Neural crest cell (in vitro differentiated cells): ENCODE measurements at regions not wholly inside any gene's neighbourhood (a gene's known extent, or its start where the extent isn't known, plus 50 kb on each side); places are given as distances from the start of the nearest gene placed in this dataset.

Experiments used
- DNase-seq: peaks from one replicate; pipeline ENCODE4 v3.0.0; 2021; ENCODE audit warnings: low read depth, mixed read lengths, low spot score
- H3K27ac Mint-ChIP-seq: one replicate; pipeline ENCODE4 v1.8.0; 2021; ENCODE audit warnings: mild to moderate bottlenecking, mixed read lengths; ENCODE audit not compliant: unreplicated experiment
- H3K27me3 Mint-ChIP-seq: 2 replicates; pipeline ENCODE4 v1.8.0; 2021; ENCODE audit warnings: low read depth, mild to moderate bottlenecking, mixed read lengths
- H3K36me3 Mint-ChIP-seq: 2 replicates; pipeline ENCODE4 v1.8.0; 2021; ENCODE audit warnings: low read depth, mild to moderate bottlenecking, mixed read lengths
- H3K4me1 Mint-ChIP-seq: 2 replicates; pipeline ENCODE4 v1.8.0; 2021; ENCODE audit warnings: mixed read lengths
- H3K4me3 Mint-ChIP-seq: one replicate; pipeline ENCODE4 v1.8.0; 2021; ENCODE audit warnings: mild to moderate bottlenecking, mixed read lengths
- H3K9me3 Mint-ChIP-seq: 2 replicates; pipeline ENCODE4 v1.8.0; 2021; ENCODE audit warnings: mixed read lengths
- TF ChIP-seq, protein P1 (sequence below): fragments of 200-600 bp; sonication (generic); conservative IDR thresholded peaks from 2 replicates; pipeline ENCODE4 v1.5.0; 2021; ENCODE audit warnings: antibody characterized with exemption, mild to moderate bottlenecking

DNA sequence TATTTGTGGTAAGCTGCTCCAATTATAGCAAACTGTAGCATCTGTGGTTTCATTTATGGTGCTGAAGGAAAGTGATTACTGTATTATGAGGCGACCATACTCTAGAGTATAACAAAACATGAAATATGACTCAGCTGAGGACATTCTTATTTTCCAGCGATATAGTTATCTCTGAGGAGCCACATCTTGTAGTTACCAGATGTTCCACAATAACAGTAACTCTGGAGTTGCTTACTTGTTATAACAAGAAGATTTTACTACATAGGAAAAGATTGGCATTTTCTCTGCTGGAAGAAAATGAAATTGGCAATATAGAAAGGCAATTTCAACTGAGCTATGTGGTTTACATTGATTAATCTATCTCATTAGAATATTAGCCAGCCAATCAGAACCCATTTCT is 1634.2 kb downstream of the PCDH9 start:
- DNase-seq = no peak
- peaks cover 7% of the 10 kb centered on the region for H3K4me1 Mint-ChIP-seq
- H3K27ac Mint-ChIP-seq = no peak overlapping the region
- no peak overlapping the region for H3K4me3 Mint-ChIP-seq
- H3K36me3 Mint-ChIP-seq = no peaks in the 10 kb centered on the region
- H3K27me3 Mint-ChIP-seq = no peaks in the 10 kb centered on the region
- no peaks in the 10 kb centered on the region for H3K9me3 Mint-ChIP-seq
- TF ChIP-seq, protein P1, sequence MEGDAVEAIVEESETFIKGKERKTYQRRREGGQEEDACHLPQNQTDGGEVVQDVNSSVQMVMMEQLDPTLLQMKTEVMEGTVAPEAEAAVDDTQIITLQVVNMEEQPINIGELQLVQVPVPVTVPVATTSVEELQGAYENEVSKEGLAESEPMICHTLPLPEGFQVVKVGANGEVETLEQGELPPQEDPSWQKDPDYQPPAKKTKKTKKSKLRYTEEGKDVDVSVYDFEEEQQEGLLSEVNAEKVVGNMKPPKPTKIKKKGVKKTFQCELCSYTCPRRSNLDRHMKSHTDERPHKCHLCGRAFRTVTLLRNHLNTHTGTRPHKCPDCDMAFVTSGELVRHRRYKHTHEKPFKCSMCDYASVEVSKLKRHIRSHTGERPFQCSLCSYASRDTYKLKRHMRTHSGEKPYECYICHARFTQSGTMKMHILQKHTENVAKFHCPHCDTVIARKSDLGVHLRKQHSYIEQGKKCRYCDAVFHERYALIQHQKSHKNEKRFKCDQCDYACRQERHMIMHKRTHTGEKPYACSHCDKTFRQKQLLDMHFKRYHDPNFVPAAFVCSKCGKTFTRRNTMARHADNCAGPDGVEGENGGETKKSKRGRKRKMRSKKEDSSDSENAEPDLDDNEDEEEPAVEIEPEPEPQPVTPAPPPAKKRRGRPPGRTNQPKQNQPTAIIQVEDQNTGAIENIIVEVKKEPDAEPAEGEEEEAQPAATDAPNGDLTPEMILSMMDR = no peak

DNA sequence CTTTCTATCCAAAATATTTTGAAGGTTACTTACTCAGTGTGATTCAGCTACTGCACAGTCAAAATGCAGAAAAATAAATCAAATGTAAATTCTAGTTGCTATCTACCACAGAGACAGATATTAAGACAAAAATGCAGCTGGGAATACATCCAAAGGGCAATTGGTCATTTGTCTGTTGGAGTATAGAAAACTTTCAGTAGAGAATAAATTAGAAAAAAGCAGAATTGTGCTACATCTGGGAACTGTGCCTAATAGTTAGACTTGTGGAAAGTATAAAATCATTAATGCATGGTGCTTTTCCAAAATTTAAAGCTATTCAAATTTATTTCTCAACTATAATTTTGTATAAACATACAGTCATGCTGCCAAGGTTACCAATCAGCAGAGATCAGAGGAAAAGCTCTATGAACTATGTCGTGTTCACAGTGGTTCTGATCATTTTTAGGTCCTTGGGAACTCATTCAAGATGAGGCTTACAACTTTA is 1635.8 kb downstream of the PCDH9 start:
- no peaks in the 10 kb centered on the region for H3K27me3 Mint-ChIP-seq
- H3K4me3 Mint-ChIP-seq = no peak overlapping the region
- H3K4me1 Mint-ChIP-seq = peaks cover 7% of the 10 kb centered on the region
- H3K27ac Mint-ChIP-seq = no peak overlapping the region
- H3K36me3 Mint-ChIP-seq = peaks cover 4% of the 10 kb centered on the region
- peaks cover 9% of the 10 kb centered on the region for H3K9me3 Mint-ChIP-seq
- TF ChIP-seq, protein P1 = no peak
- no peak for DNase-seq

DNA sequence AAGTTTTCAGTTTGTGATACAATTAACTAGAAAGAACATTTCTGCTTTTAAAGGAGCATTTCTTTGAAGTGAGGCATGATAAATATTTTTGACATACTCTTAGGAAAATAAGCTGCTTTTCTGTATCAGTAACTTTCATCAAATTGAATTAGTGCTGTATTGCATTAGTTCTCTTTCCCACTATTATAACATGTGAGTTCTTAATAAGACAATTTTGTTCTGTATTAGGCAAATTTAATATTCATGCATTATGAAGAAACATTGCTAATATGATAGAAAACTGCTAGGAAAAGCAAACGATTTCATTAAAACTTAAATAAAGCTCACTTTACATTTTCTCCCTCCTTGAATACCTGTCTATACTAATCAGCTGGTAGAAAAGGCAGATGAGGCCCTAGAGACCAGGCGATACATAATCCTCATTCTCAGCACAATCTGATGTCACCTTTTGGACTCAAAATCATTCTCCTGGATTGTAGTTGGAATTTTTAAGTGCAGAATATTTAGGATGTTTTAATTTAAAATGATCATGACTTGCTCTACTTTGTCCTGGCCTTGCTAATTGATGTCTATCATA is 1636.8 kb downstream of the PCDH9 start:
- Mint-ChIP-seq H3K27me3 (no peaks in the 10 kb centered on the region), H3K4me1 (peaks cover 7% of the 10 kb centered on the region), H3K27ac (no peak overlapping the region), H3K4me3 (no peak overlapping the region), H3K9me3 (peaks cover 14% of the 10 kb centered on the region), H3K36me3 (peaks cover 6% of the 10 kb centered on the region)
- TF ChIP-seq, protein P1 = no peak
- DNase-seq = no peak

DNA sequence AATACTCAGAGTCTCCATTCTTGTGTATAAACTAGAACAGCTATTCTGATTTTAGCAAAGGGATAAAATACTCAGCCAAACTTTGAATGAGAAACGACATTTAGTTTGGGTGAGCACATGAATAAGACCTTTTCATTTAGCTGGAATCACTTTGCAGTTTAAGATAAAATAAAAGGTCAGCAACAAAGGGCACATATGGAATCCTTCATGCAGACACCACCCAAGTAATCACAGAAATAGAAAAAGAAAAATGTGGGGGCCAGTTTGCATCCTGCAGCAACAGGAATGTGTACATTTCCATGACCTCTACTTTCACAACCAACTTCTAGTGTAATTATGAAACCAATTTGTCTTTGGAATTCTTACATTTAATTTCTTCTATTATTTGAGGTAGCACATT is 1637.4 kb downstream of the PCDH9 start:
- Mint-ChIP-seq H3K4me3 (no peak overlapping the region), H3K27ac (no peak overlapping the region), H3K27me3 (no peaks in the 10 kb centered on the region), H3K36me3 (peaks cover 11% of the 10 kb centered on the region), H3K4me1 (peaks cover 7% of the 10 kb centered on the region), H3K9me3 (peaks cover 16% of the 10 kb centered on the region)
- no peak for DNase-seq
- TF ChIP-seq, protein P1 = no peak

DNA sequence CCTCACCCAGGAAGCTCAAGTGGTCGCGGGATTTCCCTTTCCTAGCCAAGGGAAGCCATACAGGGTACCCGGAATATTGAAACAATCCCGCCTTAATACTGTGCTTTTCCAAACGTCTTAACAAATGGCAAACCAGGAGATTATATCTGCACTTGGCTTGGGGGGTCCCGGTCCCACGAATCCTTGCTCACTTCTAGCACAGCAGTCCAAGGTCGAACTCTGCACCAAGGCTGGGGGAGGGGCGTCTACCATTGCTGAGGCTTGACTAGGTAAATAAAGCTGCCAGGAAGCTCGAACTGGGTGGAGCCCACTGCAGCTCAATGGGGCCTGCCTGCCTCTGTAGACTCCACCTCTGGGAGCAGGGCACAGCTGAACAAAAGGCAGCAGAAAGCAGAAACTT is 1644.8 kb downstream of the PCDH9 start:
- peaks cover 9% of the 10 kb centered on the region for H3K36me3 Mint-ChIP-seq
- TF ChIP-seq, protein P1 = no peak
- H3K27me3 Mint-ChIP-seq = no peaks in the 10 kb centered on the region
- no peak overlapping the region for H3K4me3 Mint-ChIP-seq
- no peak overlapping the region for H3K27ac Mint-ChIP-seq
- H3K9me3 Mint-ChIP-seq = peaks cover 21% of the 10 kb centered on the region
- no peak for DNase-seq
- peaks cover 3% of the 10 kb centered on the region for H3K4me1 Mint-ChIP-seq
